ENCODE measurements at regions not wholly inside any gene's neighbourhood (a gene's known extent, or its start where the extent isn't known, plus 50 kb on each side); places are given as distances from the start of the nearest gene placed in this dataset.
A peak's percentile ranks its signal among the peaks of the same experiment; 100 is the strongest.

DNA sequence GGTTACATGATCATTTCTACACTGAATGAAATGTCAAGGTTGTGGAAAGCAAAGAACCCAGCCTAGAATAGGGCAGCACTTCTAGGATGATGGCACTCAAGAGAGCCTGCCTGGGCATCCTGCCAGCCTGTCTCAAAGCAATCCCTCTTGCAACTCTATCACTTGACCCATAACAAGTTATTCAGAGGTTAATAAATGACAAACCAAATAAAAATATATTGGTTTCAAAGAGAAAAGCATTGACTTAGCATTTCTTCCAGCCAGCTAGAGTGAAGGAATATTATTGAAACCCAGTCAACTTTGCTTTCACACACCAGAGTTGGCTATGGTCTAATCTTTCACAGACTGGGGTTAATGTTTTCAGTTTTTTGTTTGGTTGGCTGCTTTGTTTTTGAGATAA, 214.6 kb upstream of the UBE2E2 start:
- DNase-seq (ENCODE audit: low spot score): no peak
- Histone ChIP-seq H3K4me2 (ENCODE audit: insufficient read depth, low read length, poor library complexity, severe bottlenecking) (no peak overlapping the region), H3K14ac (ENCODE audit: low read length) (no peak overlapping the region), H3K4me1 (ENCODE audit: control insufficient read depth in 2 of 2, insufficient read depth in 1 of 2, low read depth in 1 of 2, low read length in 2 of 2) (no peaks in the 10 kb centered on the region), H3K23ac (ENCODE audit: low read depth, low read length, poor library complexity) (no peak overlapping the region), H3K9ac (ENCODE audit: low read depth, low read length, poor library complexity) (no peak overlapping the region), H3K18ac (ENCODE audit: low read length) (no peak overlapping the region), H3K36me3 (replicated peaks in 1 of 2; ENCODE audit: control insufficient read depth in 2 of 2, insufficient read depth in 2 of 2, low read length in 2 of 2) (no peaks in the 10 kb centered on the region), H3K9me3 (replicated peaks in 1 of 2; ENCODE audit: control insufficient read depth in 2 of 2, insufficient read depth in 1 of 2, low read depth in 1 of 2, low read length in 2 of 2) (peaks cover 0 to 3% of the 10 kb centered on the region in 2 donors), H2BK12ac (ENCODE audit: low read length) (no peak overlapping the region), H2BK15ac (ENCODE audit: low read length) (no peak overlapping the region), H4K91ac (ENCODE audit: low read depth, low read length, poor library complexity) (no peak overlapping the region), H4K8ac (ENCODE audit: low read depth, low read length) (no peak overlapping the region), H2BK120ac (ENCODE audit: low read depth, low read length) (no peak overlapping the region), H3K27ac (replicated peaks; ENCODE audit: low read length) (no peak overlapping the region), H2AFZ (ENCODE audit: low read length) (no peak overlapping the region), H2BK5ac (ENCODE audit: low read length) (no peak overlapping the region), H3K4me3 (ENCODE audit: low read length in 2 of 2) (no peak overlapping the region), H3K27me3 (ENCODE audit: control insufficient read depth in 3 of 3, insufficient read depth in 3 of 3, low read depth in 1 of 3, low read length in 3 of 3) (peaks cover 0 to 1% (median 0%) of the 10 kb centered on the region in 3 experiments), H3K4ac (ENCODE audit: low read length) (no peak overlapping the region), H3K79me1 (ENCODE audit: low read depth, low read length) (no peaks in the 10 kb centered on the region), H2AK5ac (ENCODE audit: low read depth, low read length) (no peak overlapping the region)

DNA sequence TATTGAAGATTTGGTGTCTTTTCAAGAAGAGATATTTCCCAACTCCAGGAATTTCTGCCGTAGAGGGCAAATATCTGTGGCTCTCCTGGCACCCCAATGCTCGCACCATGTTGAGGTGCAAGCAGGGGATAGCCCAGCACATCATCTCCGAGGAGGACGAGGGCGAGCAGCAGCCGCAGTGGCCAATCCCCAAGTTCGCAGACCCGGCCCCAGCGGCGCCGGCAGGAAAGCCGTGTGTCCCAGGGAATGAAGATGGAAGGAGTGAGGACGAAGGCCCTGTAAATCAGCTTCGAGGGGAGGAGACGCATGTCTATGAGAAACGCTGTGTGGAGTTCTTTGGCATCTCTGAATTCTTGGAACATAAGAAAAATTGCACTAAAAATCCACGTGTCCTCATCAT, 213.4 kb upstream of the UBE2E2 start:
- no peaks in the 10 kb centered on the region for H3K4me1 ChIP-seq (ENCODE audit: control insufficient read depth in 2 of 2, insufficient read depth in 1 of 2, low read depth in 1 of 2, low read length in 2 of 2)
- WGBS, 2 donors (ENCODE audit: extremely low coverage in 2 of 2, insufficient read length in 2 of 2, insufficient replicate concordance in 1 of 2): no CpG with 5 or more reads among the region's 17 CpGs
- no peak overlapping the region for H4K91ac ChIP-seq (ENCODE audit: low read depth, low read length, poor library complexity)
- H2BK12ac ChIP-seq (ENCODE audit: low read length): no peak overlapping the region
- no peak overlapping the region for H3K18ac ChIP-seq (ENCODE audit: low read length)
- H3K36me3 ChIP-seq (replicated peaks in 1 of 2; ENCODE audit: control insufficient read depth in 2 of 2, insufficient read depth in 2 of 2, low read length in 2 of 2): no peaks in the 10 kb centered on the region
- no peak for DNase-seq (ENCODE audit: low spot score)
- H3K14ac ChIP-seq (ENCODE audit: low read length): no peak overlapping the region
- no peak overlapping the region for H2BK5ac ChIP-seq (ENCODE audit: low read length)
- no peak overlapping the region for H2BK120ac ChIP-seq (ENCODE audit: low read depth, low read length)
- no peak overlapping the region for H2AFZ ChIP-seq (ENCODE audit: low read length)
- H3K79me1 ChIP-seq (ENCODE audit: low read depth, low read length): no peaks in the 10 kb centered on the region
- no peak overlapping the region for H2BK15ac ChIP-seq (ENCODE audit: low read length)
- no peak overlapping the region for H3K9ac ChIP-seq (ENCODE audit: low read depth, low read length, poor library complexity)
- H3K4me3 ChIP-seq (ENCODE audit: low read length in 2 of 2): no peak overlapping the region
- H3K27ac ChIP-seq (replicated peaks; ENCODE audit: low read length): no peak overlapping the region
- H3K23ac ChIP-seq (ENCODE audit: low read depth, low read length, poor library complexity): no peak overlapping the region
- no peak overlapping the region for H3K4me2 ChIP-seq (ENCODE audit: insufficient read depth, low read length, poor library complexity, severe bottlenecking)
- peaks cover 0 to 3% of the 10 kb centered on the region in 2 donors for H3K9me3 ChIP-seq (replicated peaks in 1 of 2; ENCODE audit: control insufficient read depth in 2 of 2, insufficient read depth in 1 of 2, low read depth in 1 of 2, low read length in 2 of 2)
- no peak overlapping the region for H2AK5ac ChIP-seq (ENCODE audit: low read depth, low read length)
- no peak overlapping the region for H4K8ac ChIP-seq (ENCODE audit: low read depth, low read length)
- peaks cover 0 to 1% (median 0%) of the 10 kb centered on the region in 3 experiments for H3K27me3 ChIP-seq (ENCODE audit: control insufficient read depth in 3 of 3, insufficient read depth in 3 of 3, low read depth in 1 of 3, low read length in 3 of 3)
- no peak overlapping the region for H3K4ac ChIP-seq (ENCODE audit: low read length)

DNA sequence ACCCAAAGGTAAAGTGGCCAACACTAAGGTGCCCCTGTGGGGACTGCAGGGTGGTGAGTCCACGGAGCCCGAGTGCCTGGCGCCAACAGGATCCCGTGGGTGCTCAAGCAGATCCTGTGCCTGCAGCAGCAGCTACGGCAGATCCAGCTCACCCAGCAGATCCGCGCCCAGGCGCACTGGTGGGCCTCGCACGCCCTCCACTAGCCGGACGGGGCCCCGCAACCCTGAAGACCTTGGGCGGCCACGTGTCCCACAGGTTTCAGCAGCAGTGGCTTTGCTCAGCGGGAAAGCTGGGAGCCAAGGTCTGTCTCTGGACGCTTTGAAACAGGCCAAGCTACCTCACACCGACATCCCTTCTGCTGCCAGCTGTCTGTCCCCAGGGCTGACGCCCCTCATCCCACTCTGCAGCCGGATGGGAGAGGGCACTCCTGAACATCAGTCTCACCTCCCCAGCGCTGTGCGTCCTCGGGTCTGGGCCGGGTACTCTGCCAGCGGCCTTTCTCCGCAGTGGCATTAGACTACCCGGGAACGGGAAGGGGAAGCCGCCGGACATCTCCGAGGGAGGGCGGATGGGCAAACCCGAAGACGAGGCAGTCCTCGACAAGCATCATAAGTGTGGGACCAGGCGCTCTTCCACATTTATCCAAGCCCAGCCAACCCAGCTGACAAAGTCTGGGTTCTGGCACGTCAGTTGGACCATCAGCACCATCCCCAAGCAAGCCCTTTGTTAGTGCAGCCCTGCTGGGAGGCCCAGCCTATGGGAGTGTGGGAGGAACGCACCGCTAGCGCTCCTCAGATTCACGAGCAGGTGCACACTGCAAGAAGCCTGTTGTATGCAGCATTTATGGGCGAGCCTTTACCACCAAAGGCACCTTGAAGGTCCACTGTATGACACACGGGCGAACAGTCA, 212.6 kb upstream of the UBE2E2 start:
- Histone ChIP-seq H2BK120ac (ENCODE audit: low read depth, low read length) (no peak overlapping the region), H4K8ac (ENCODE audit: low read depth, low read length) (no peak overlapping the region), H2AK5ac (ENCODE audit: low read depth, low read length) (peak overlapping the region; percentile 65), H3K4me3 (ENCODE audit: low read length in 2 of 2) (peak overlapping the region in 1 of 2 donors; percentile 2), H3K14ac (ENCODE audit: low read length) (no peak overlapping the region), H3K23ac (ENCODE audit: low read depth, low read length, poor library complexity) (no peak overlapping the region), H3K4ac (ENCODE audit: low read length) (no peak overlapping the region), H2BK5ac (ENCODE audit: low read length) (no peak overlapping the region), H3K9me3 (replicated peaks in 1 of 2; ENCODE audit: control insufficient read depth in 2 of 2, insufficient read depth in 1 of 2, low read depth in 1 of 2, low read length in 2 of 2) (peaks cover 0 to 3% of the 10 kb centered on the region in 2 donors), H3K36me3 (replicated peaks in 1 of 2; ENCODE audit: control insufficient read depth in 2 of 2, insufficient read depth in 2 of 2, low read length in 2 of 2) (no peaks in the 10 kb centered on the region), H2AFZ (ENCODE audit: low read length) (no peak overlapping the region), H3K4me1 (ENCODE audit: control insufficient read depth in 2 of 2, insufficient read depth in 1 of 2, low read depth in 1 of 2, low read length in 2 of 2) (no peaks in the 10 kb centered on the region), H2BK15ac (ENCODE audit: low read length) (no peak overlapping the region), H3K4me2 (ENCODE audit: insufficient read depth, low read length, poor library complexity, severe bottlenecking) (no peak overlapping the region), H3K27ac (replicated peaks; ENCODE audit: low read length) (no peak overlapping the region), H2BK12ac (ENCODE audit: low read length) (no peak overlapping the region), H3K9ac (ENCODE audit: low read depth, low read length, poor library complexity) (no peak overlapping the region), H3K18ac (ENCODE audit: low read length) (peak overlapping the region; percentile 32), H4K91ac (ENCODE audit: low read depth, low read length, poor library complexity) (no peak overlapping the region), H3K27me3 (ENCODE audit: control insufficient read depth in 3 of 3, insufficient read depth in 3 of 3, low read depth in 1 of 3, low read length in 3 of 3) (peaks cover 0 to 1% (median 0%) of the 10 kb centered on the region in 3 experiments), H3K79me1 (ENCODE audit: low read depth, low read length) (no peaks in the 10 kb centered on the region)
- WGBS, 2 donors (ENCODE audit: extremely low coverage in 2 of 2, insufficient read length in 2 of 2, insufficient replicate concordance in 1 of 2): no CpG with 5 or more reads among the region's 44 CpGs
- DNase-seq (ENCODE audit: low spot score): no peak

DNA sequence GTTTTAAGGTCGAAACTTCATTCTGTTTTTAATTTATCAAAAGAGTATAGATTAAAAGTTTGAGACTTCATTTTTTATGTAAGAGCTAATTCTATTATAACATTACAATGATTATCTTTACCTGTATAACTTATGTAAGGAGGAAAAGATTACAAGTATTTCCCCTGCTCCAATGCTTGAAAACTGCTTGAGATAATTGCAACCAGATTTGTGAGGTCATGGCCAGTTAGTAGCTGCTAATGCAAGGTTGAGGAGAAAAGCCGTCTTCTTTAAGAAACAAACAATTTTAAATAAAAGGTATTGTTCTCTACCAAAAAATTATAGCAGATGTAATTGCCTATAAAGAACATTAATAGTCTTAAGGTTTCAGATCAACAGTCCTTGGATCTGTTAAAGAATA, 208.3 kb upstream of the UBE2E2 start:
- no CpG with 5 or more reads among the region's 2 CpGs for WGBS, 2 donors (ENCODE audit: extremely low coverage in 2 of 2, insufficient read length in 2 of 2, insufficient replicate concordance in 1 of 2)
- no peak overlapping the region for H2BK15ac ChIP-seq (ENCODE audit: low read length)

More for the DNA sequence above, 208.3 kb upstream of the UBE2E2 start:
- Histone ChIP-seq H3K4me3 (ENCODE audit: low read length in 2 of 2) (no peak overlapping the region), H3K36me3 (replicated peaks in 1 of 2; ENCODE audit: control insufficient read depth in 2 of 2, insufficient read depth in 2 of 2, low read length in 2 of 2) (no peaks in the 10 kb centered on the region), H3K79me1 (ENCODE audit: low read depth, low read length) (no peaks in the 10 kb centered on the region), H3K23ac (ENCODE audit: low read depth, low read length, poor library complexity) (no peak overlapping the region), H2BK120ac (ENCODE audit: low read depth, low read length) (no peak overlapping the region), H4K8ac (ENCODE audit: low read depth, low read length) (no peak overlapping the region), H3K18ac (ENCODE audit: low read length) (no peak overlapping the region), H2AK5ac (ENCODE audit: low read depth, low read length) (no peak overlapping the region), H3K9me3 (replicated peaks in 1 of 2; ENCODE audit: control insufficient read depth in 2 of 2, insufficient read depth in 1 of 2, low read depth in 1 of 2, low read length in 2 of 2) (peaks cover 0 to 3% of the 10 kb centered on the region in 2 donors), H3K9ac (ENCODE audit: low read depth, low read length, poor library complexity) (no peak overlapping the region), H4K91ac (ENCODE audit: low read depth, low read length, poor library complexity) (no peak overlapping the region), H3K27ac (replicated peaks; ENCODE audit: low read length) (no peak overlapping the region), H2BK5ac (ENCODE audit: low read length) (no peak overlapping the region), H3K4ac (ENCODE audit: low read length) (no peak overlapping the region), H3K4me1 (ENCODE audit: control insufficient read depth in 2 of 2, insufficient read depth in 1 of 2, low read depth in 1 of 2, low read length in 2 of 2) (peaks cover 0 to 2% of the 10 kb centered on the region in 2 donors), H2BK12ac (ENCODE audit: low read length) (no peak overlapping the region), H3K4me2 (ENCODE audit: insufficient read depth, low read length, poor library complexity, severe bottlenecking) (no peak overlapping the region), H3K27me3 (ENCODE audit: control insufficient read depth in 3 of 3, insufficient read depth in 3 of 3, low read depth in 1 of 3, low read length in 3 of 3) (peaks cover 0 to 1% (median 0%) of the 10 kb centered on the region in 3 experiments), H2AFZ (ENCODE audit: low read length) (no peak overlapping the region), H3K14ac (ENCODE audit: low read length) (no peak overlapping the region)
- DNase-seq (ENCODE audit: low spot score): no peak
